ENCODE measurements at regions not wholly inside any gene's neighbourhood (a gene's known extent, or its start where the extent isn't known, plus 50 kb on each side); places are given as distances from the start of the nearest gene placed in this dataset.

DNA sequence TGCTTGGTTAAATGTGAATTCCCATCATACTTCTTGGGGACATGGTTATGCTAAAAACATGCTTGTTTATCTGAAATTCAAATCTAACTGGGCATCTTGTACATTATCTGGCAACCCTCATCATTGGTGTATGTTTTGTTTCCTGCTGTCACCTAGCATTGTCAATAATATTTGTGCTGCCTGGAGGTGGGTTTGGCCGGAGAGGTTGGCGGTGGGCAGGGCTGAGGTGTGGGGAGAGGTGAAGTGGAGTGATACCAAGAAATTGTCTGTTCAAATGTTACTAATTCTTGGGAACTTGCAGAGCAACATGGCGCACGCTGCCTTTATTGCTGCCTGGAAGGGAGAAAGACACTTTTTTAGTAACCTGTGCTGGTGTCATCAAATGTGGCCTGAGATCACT, 280.5 kb downstream of the VRK1 start:
- Histone ChIP-seq H3K4me3 (replicated peaks in 1 of 3; ENCODE audit: insufficient read depth in 1 of 3, low read depth in 1 of 3, low read length in 3 of 3) (no peak overlapping the region), H3K79me2 (ENCODE audit: control insufficient read depth, insufficient read depth, low read length) (no peaks in the 10 kb centered on the region), H3K36me3 (ENCODE audit: control insufficient read depth in 2 of 2, extremely low read depth in 1 of 2, insufficient read depth in 2 of 2, low read length in 2 of 2) (no peaks in the 10 kb centered on the region), H3K27ac (ENCODE audit: insufficient read depth, low read depth, low read length) (no peak overlapping the region), H4K20me1 (replicated peaks; ENCODE audit: control insufficient read depth, extremely low read depth, insufficient read depth, low read length) (no peaks in the 10 kb centered on the region), H3K4me2 (ENCODE audit: insufficient read depth, low read length) (no peak overlapping the region), H3K9me3 (replicated peaks; ENCODE audit: control insufficient read depth, insufficient read depth, low read length) (peaks cover 2% of the 10 kb centered on the region), H3K4me1 (ENCODE audit: control insufficient read depth, extremely low read depth, insufficient read depth, low read length) (no peaks in the 10 kb centered on the region), H3K9ac (replicated peaks; ENCODE audit: extremely low read depth, insufficient read depth, low read length) (no peak overlapping the region), H3K9me1 (replicated peaks; ENCODE audit: control insufficient read depth, extremely low read depth, insufficient read depth, low read length) (no peaks in the 10 kb centered on the region), H3K27me3 (ENCODE audit: control insufficient read depth in 2 of 2, insufficient read depth in 2 of 2, low read length in 2 of 2) (no peaks in the 10 kb centered on the region), H2AFZ (ENCODE audit: low read depth, low read length) (no peak overlapping the region)
- DNase-seq (ENCODE audit: low read depth, low spot score) (no peak), FAIRE-seq (no peak)
- ChIA-PET POLR2A (no interaction called here), CTCF (no interaction called here)
- intact Hi-C loops (cut with micrococcal nuclease) (no loop called here), dilution Hi-C loops (cut with MboI; ENCODE audit: extremely low pct_ligation_motif_present, low sequenced_read_pairs) (no loop called here)
- TF ChIP-seq MYC (IDR thresholded peaks at IDR 0.05; ENCODE audit: low read depth, low read length), result no peak
- no peak for TF ChIP-seq GATA2 (IDR thresholded peaks at IDR 0.05; ENCODE audit: insufficient read depth, insufficient read length, low read depth, low read length)
- TF ChIP-seq EZH2 (IDR thresholded peaks at IDR 0.05; ENCODE audit: borderline replicate concordance, low read depth, low read length, severe bottlenecking), result no peak
- TF ChIP-seq POLR2A (IDR thresholded peaks at IDR 0.05; ENCODE audit: low read depth, low read length), result no peak
- TF ChIP-seq, protein P1, sequence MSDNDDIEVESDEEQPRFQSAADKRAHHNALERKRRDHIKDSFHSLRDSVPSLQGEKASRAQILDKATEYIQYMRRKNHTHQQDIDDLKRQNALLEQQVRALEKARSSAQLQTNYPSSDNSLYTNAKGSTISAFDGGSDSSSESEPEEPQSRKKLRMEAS (IDR thresholded peaks at IDR 0.05; ENCODE audit: insufficient read depth, insufficient read length), result no peak
- no peak for TF ChIP-seq FOS (IDR thresholded peaks at IDR 0.05; ENCODE audit: borderline replicate concordance, insufficient read depth, low read length)
- no peak for TF ChIP-seq POLR2AphosphoS5 (IDR thresholded peaks at IDR 0.05; ENCODE audit: insufficient read depth, low read depth, low read length)
- TF ChIP-seq JUN (IDR thresholded peaks at IDR 0.05; ENCODE audit: borderline replicate concordance, insufficient read depth, insufficient read length, low read depth), result no peak
- TF ChIP-seq, protein P2, sequence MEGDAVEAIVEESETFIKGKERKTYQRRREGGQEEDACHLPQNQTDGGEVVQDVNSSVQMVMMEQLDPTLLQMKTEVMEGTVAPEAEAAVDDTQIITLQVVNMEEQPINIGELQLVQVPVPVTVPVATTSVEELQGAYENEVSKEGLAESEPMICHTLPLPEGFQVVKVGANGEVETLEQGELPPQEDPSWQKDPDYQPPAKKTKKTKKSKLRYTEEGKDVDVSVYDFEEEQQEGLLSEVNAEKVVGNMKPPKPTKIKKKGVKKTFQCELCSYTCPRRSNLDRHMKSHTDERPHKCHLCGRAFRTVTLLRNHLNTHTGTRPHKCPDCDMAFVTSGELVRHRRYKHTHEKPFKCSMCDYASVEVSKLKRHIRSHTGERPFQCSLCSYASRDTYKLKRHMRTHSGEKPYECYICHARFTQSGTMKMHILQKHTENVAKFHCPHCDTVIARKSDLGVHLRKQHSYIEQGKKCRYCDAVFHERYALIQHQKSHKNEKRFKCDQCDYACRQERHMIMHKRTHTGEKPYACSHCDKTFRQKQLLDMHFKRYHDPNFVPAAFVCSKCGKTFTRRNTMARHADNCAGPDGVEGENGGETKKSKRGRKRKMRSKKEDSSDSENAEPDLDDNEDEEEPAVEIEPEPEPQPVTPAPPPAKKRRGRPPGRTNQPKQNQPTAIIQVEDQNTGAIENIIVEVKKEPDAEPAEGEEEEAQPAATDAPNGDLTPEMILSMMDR (IDR thresholded peaks at IDR 0.05; ENCODE audit: extremely low read depth in 1 of 2, insufficient read depth in 1 of 2, low read depth in 1 of 2, low read length in 2 of 2), result no peak
- BruUV-seq (replicated peaks), result no TSS peak
